MM.1S (cell line): ENCODE measurements at regions not wholly inside any gene's neighbourhood (a gene's known extent, or its start where the extent isn't known, plus 50 kb on each side); places are given as distances from the start of the nearest gene placed in this dataset.

Experiments used
- DNase-seq: peaks from one replicate; pipeline ENCODE4 v3.0.0-alpha.2; 2015
- H2AFZ ChIP-seq: fragments of 300-600 bp; sonication (generic); 2 replicates; pipeline ENCODE4 v1.6.0; 2016; ENCODE audit warnings: antibody characterized with exemption, low read length
- H3F3A ChIP-seq: fragments of 300-600 bp; sonication (generic); 2 replicates; pipeline ENCODE4 v1.6.1; 2016; ENCODE audit warnings: mild to moderate bottlenecking, antibody characterized with exemption, low read length, moderate library complexity, mixed read lengths; ENCODE audit not compliant: insufficient read depth
- H3K27ac ChIP-seq: fragments of 300-600 bp; sonication (generic); 2 replicates; pipeline ENCODE4 v1.5.1; 2016; ENCODE audit warnings: mild to moderate bottlenecking, low read length
- H3K27me3 ChIP-seq: fragments of 300-600 bp; sonication (generic); replicated peaks from 2 replicates; pipeline ENCODE4 v1.6.0; 2016; ENCODE audit warnings: low read length; ENCODE audit not compliant: insufficient read depth
- H3K36me3 ChIP-seq: fragments of 300-600 bp; sonication (generic); replicated peaks from 2 replicates; pipeline ENCODE4 v1.6.1; 2016; ENCODE audit warnings: mild to moderate bottlenecking, low read length, mixed read lengths; ENCODE audit not compliant: insufficient read depth
- H3K4me1 ChIP-seq: fragments of 300-600 bp; sonication (generic); 2 replicates; pipeline ENCODE4 v1.6.1; 2016; ENCODE audit warnings: low read length, mixed read lengths
- H3K4me2 ChIP-seq: fragments of 300-600 bp; sonication (generic); 2 replicates; pipeline ENCODE4 v1.6.0; 2016; ENCODE audit warnings: low read depth, low read length
- H3K4me3 ChIP-seq: fragments of 300-600 bp; sonication (generic); 2 replicates; pipeline ENCODE4 v1.5.1; 2016; ENCODE audit warnings: low read length, mixed read lengths
- H3K79me2 ChIP-seq: fragments of 300-600 bp; sonication (generic); 2 replicates; pipeline ENCODE4 v1.6.1; 2016; ENCODE audit warnings: mixed run types, low read length, mixed read lengths
- H3K9ac ChIP-seq: fragments of 300-600 bp; sonication (generic); 2 replicates; pipeline ENCODE4 v1.6.1; 2016; ENCODE audit warnings: low read length, mixed read lengths
- H3K9me2 ChIP-seq: fragments of 300-600 bp; sonication (generic); replicated peaks from 2 replicates; pipeline ENCODE4 v1.6.1; 2016; ENCODE audit warnings: mild to moderate bottlenecking, low read length, mixed read lengths; ENCODE audit not compliant: insufficient read depth
- H3K9me3 ChIP-seq: fragments of 300-600 bp; sonication (generic); replicated peaks from 2 replicates; pipeline ENCODE4 v1.6.1; 2016; ENCODE audit warnings: mild to moderate bottlenecking, low read length, mixed read lengths; ENCODE audit not compliant: insufficient read depth
- H4K20me1 ChIP-seq: fragments of 300-600 bp; sonication (generic); 2 replicates; pipeline ENCODE4 v1.6.1; 2016; ENCODE audit warnings: mild to moderate bottlenecking, low read length, moderate library complexity, mixed read lengths; ENCODE audit not compliant: insufficient read depth
- EZH2 ChIP-seq: fragments of 300-600 bp; sonication (generic); optimal IDR thresholded peaks from 2 replicates; pipeline ENCODE3; 2017; ENCODE audit warnings: low read depth, mild to moderate bottlenecking, antibody characterized with exemption, low read length, mixed read lengths
- EZH2phosphoT487 ChIP-seq: fragments of 300-600 bp; sonication (generic); IDR thresholded peaks from 2 replicates; pipeline ENCODE4 v1.6.1; 2018; ENCODE audit warnings: antibody characterized with exemption, low read length
- TF ChIP-seq, protein P1 (sequence below): fragments of 300-600 bp; sonication (generic); IDR thresholded peaks from 2 replicates; pipeline ENCODE4 v1.5.1; 2016; ENCODE audit warnings: antibody characterized with exemption, low read length, mixed read lengths

GRCh38 chr4:141413366-141413765 lies 192.7 kb downstream of the ZNF330 start:
- Histone ChIP-seq H2AFZ (no peak overlapping the region), H3F3A (no peaks in the 10 kb centered on the region), H3K36me3 (no peaks in the 10 kb centered on the region), H3K9ac (no peak overlapping the region), H3K4me2 (no peak overlapping the region), H3K79me2 (no peaks in the 10 kb centered on the region), H3K27ac (no peak overlapping the region), H3K27me3 (no peaks in the 10 kb centered on the region), H3K9me3 (no peaks in the 10 kb centered on the region), H3K9me2 (no peaks in the 10 kb centered on the region), H3K4me3 (no peak overlapping the region), H4K20me1 (no peaks in the 10 kb centered on the region), H3K4me1 (no peaks in the 10 kb centered on the region)
- no peak for DNase-seq
- TF ChIP-seq EZH2, result no peak

- no peaks in the 10 kb centered on the region for H3K9me2 ChIP-seq
- H3F3A ChIP-seq, result no peaks in the 10 kb centered on the region
- no peaks in the 10 kb centered on the region for H3K79me2 ChIP-seq
- no peaks in the 10 kb centered on the region for H3K27me3 ChIP-seq
- DNase-seq, result no peak
- no peak overlapping the region for H3K27ac ChIP-seq
- H3K9me3 ChIP-seq, result no peaks in the 10 kb centered on the region
- no peak overlapping the region for H2AFZ ChIP-seq
- H3K4me3 ChIP-seq, result no peak overlapping the region
- no peaks in the 10 kb centered on the region for H3K4me1 ChIP-seq
- H4K20me1 ChIP-seq, result no peaks in the 10 kb centered on the region
- H3K36me3 ChIP-seq, result no peaks in the 10 kb centered on the region
- TF ChIP-seq, protein P1, sequence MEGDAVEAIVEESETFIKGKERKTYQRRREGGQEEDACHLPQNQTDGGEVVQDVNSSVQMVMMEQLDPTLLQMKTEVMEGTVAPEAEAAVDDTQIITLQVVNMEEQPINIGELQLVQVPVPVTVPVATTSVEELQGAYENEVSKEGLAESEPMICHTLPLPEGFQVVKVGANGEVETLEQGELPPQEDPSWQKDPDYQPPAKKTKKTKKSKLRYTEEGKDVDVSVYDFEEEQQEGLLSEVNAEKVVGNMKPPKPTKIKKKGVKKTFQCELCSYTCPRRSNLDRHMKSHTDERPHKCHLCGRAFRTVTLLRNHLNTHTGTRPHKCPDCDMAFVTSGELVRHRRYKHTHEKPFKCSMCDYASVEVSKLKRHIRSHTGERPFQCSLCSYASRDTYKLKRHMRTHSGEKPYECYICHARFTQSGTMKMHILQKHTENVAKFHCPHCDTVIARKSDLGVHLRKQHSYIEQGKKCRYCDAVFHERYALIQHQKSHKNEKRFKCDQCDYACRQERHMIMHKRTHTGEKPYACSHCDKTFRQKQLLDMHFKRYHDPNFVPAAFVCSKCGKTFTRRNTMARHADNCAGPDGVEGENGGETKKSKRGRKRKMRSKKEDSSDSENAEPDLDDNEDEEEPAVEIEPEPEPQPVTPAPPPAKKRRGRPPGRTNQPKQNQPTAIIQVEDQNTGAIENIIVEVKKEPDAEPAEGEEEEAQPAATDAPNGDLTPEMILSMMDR, result no peak
- no peak for TF ChIP-seq EZH2phosphoT487
- no peak for TF ChIP-seq EZH2
- no peak overlapping the region for H3K4me2 ChIP-seq
- H3K9ac ChIP-seq, result no peak overlapping the region
These were observed 195.0 kb downstream of the ZNF330 start for GRCh38 chr4:141415651-141416050.

DNA sequence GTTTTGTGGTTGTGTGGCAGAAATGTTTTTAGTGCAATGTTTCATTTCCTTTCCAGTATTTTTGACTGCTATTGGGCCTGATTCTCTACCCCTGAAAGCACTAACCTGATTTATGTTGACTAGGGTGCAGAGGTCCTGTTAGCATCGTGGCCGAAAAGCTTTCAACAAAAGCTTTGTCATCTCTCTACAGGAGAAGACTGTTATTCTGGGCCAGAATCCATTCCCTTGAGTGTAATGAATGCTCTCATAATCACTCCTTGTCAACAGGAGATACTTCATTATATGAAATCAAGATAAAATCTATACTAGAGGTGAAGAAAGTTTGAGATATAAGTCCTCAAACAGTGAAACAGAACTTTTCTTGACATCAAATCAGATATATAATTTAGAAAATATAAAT lies 195.5 kb downstream of the ZNF330 start:
- Histone ChIP-seq H2AFZ (no peak overlapping the region), H3K36me3 (no peaks in the 10 kb centered on the region), H3K4me3 (no peak overlapping the region), H3F3A (no peaks in the 10 kb centered on the region), H3K9me3 (no peaks in the 10 kb centered on the region), H4K20me1 (no peaks in the 10 kb centered on the region), H3K27ac (no peak overlapping the region), H3K27me3 (no peaks in the 10 kb centered on the region), H3K4me1 (no peaks in the 10 kb centered on the region), H3K9me2 (no peaks in the 10 kb centered on the region), H3K9ac (no peak overlapping the region), H3K79me2 (no peaks in the 10 kb centered on the region), H3K4me2 (no peak overlapping the region)
- no peak for TF ChIP-seq EZH2phosphoT487
- DNase-seq, result no peak

DNA sequence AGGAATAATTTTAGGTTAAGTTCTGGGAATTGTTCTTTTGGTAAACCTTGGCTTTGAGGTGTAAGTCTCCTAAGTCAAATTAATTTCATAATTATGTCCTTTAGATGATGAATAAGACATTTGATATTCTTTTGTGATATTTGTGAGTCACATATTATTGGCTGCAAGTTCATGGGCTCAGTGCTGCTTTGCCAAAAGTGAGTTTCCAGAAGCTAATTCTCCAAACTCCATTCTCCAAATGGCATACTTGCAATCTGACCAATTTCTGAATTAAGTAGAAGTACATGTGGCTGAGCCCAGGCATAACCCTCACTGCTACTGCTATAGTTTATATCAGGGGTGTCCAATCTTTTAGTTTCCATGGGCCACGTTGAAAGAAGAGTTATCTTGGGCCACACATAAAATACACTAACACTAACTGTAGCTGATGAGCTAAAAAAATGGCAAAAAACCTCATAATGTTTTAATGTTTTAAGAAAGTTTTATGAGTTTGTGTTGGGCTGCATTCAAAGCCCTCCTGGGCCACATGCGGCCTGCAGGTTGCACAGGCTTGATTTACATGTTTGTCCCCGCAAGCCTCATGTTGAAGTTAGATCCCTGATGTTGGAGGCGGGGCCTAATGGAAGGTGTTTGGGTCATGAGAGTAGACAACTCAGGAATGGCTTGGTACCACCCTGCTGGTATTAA lies 196.1 kb downstream of the ZNF330 start:
- no peak for DNase-seq
- Histone ChIP-seq H3F3A (no peaks in the 10 kb centered on the region), H3K4me3 (no peak overlapping the region), H3K27me3 (no peaks in the 10 kb centered on the region), H3K4me2 (no peak overlapping the region), H3K9ac (no peak overlapping the region), H3K36me3 (no peaks in the 10 kb centered on the region), H3K79me2 (no peaks in the 10 kb centered on the region), H2AFZ (no peak overlapping the region), H3K9me2 (no peaks in the 10 kb centered on the region), H3K9me3 (no peaks in the 10 kb centered on the region), H3K27ac (no peak overlapping the region), H3K4me1 (no peaks in the 10 kb centered on the region), H4K20me1 (no peaks in the 10 kb centered on the region)
- TF ChIP-seq, protein P1, result no peak
- TF ChIP-seq EZH2 (no peak), EZH2phosphoT487 (no peak)
